Right lung (tissue), 2 donors: ENCODE measurements at regions not wholly inside any gene's neighbourhood (a gene's known extent, or its start where the extent isn't known, plus 50 kb on each side); places are given as distances from the start of the nearest gene placed in this dataset.
"Not testable (repeated sequence)": the region's sequence is repeated elsewhere in the genome, so short reads cannot be mapped to it uniquely, and the experiment has no call there.

Experiments
- DNase-seq, 2 donors: peaks; one replicate each; pipeline ENCODE4 v3.0.0-alpha.2; 2013

DNA sequence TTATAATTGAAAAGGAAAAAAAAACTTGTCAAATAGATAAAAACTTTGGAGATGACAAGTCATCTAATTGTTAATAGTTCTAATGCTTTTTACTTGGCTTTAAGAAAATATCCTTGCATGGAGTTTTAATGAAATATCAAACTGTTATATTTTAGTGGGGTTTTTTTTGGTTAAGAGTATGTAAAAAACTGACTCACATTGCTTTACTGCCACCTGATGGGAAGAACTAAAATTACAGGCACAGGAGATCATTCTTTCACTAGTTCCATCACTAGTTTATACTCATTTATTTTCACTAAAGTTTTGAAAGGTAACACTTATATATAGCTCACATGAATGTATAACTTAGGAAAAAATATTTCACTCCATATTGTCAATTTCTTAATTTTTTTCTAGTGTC lies 309.1 kb downstream of the LMBRD1 start:
- DNase-seq: no peak

DNA sequence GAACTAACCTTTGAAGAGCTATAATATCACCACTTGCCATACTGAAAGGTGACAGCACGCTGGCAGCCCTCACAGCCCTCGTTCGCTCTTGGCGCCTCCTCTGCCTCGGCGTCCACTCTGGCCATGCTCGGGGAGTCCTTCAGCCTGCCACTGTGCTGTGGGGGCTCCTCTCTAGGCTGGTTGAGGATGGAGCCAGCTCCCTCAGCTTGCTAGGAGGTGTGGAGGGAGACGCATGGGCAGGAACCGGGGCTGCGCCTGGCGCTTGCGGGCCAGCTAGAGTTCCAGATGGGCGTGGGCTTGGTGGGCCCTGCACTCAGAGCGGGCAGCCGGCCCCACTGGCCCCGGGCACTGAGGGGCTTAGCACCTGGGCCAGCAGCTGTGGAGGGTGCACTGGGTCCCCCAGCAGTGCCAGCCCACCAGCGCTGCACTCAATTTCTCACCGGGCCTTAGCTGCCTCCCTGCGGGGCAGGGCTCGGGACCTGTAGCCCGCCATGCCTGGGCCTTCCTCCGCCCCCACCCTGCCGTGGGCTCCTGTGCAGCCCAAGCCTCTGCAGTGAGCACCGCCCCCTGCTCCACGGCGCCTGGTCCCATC lies 329.7 kb downstream of the LMBRD1 start:
- no peak for DNase-seq

DNA sequence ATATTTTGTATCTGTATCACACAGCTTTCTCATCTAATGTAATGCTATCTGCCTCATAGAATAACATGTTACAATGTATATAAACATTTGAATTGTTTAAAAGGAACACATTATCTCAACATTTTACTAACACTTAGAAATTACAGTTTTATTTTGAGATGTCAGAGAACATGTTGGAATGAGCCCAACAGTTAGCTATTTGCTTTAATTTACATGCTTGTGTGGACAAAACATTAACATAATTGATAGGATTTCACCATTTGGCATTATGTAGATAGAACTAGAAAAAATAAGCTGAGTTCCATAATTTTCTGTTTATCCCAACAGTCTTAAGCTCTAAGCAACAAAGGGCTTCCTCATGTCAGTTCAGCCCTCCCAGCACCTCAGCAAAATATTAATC lies 330.9 kb downstream of the LMBRD1 start:
- DNase-seq: peak; percentile 19 to 50

DNA sequence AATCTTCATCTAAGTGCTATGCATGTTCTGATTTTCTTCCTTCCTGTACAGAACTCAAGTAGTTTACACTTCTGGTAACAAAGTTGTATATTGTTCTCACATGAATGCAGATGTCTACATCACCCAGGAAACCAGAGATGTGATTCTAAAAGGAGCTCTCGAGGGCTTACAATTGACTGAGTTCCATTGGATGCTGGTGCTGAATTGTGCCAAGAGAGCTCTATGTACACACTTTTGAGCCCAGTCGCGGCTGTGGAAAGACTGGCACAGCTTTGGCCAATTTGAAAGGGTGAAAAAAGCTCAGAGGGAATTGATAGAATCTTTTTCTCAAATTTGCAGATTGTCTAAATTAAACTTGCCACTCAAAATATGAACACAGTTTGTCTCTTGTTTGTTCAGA lies 340.7 kb downstream of the LMBRD1 start:
- no peak for DNase-seq

DNA sequence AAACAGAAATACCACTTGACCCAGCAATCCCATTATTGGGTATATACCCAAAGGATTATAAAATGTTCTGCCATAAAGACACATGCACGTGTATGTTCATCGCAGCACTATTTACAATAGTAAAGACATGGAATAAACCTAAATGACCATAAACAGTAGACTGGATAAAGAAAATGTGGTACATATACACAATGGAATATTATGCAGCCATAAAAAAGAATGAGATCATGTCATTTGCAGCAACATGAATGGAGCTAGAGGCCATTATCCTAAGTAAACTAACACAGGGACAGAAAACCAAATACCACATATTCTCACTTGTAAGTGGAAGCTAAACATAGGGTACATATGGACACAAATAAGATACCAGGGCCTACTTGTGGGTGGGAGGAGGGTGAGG lies 342.2 kb downstream of the LMBRD1 start:
- DNase-seq: not testable (repeated sequence)

DNA sequence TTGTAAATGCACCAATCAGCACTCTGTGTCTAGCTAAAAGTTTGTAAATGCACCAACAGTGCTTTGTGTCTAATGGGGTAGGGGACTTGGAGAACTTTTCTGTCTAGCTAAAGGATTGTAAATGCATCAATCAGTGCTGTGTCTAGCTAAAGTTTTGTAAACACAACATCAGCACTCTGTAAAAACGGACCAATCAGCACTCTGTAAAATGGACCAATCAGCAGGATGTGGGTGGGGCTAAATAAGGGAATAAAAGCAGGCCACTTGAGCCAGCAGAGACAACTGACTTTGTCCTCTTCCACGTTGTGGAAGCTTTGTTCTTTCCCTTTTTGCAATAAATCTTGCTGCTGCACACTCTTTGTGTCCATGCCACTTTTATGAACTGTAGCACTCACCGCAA lies 346.3 kb downstream of the LMBRD1 start:
- not testable (repeated sequence) for DNase-seq

DNA sequence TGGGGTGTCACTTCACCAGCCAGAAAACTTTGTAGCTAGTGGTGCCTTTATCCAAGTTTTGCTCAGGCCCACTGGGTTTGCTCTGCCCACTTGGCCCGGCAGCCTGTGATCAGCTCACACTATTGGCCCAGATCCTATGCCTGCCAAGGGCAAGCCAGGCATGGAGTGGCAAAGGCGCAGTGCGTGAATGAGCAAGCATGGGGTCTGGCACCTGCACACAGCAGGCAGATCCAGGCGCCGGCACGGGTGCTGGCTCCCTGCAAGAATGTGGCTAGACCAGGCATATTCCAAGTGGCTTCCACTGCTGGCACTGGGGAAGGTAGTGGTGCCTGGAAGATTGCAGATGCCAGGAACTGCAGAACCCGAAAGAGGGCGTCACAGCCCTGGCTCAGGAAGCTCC lies 346.9 kb downstream of the LMBRD1 start:
- DNase-seq: no peak
